Body of pancreas (tissue), 4 donors: ENCODE measurements at regions not wholly inside any gene's neighbourhood (a gene's known extent, or its start where the extent isn't known, plus 50 kb on each side); places are given as distances from the start of the nearest gene placed in this dataset.

ENCODE experiments used
- POLR2A ChIP-seq, 3 donors: fragments of 450-650 bp; IDR thresholded peaks; one replicate each; pipeline ENCODE4 v1.6.1; 2016; ENCODE audit warnings: antibody characterized with exemption in 3 of 3, mild to moderate bottlenecking in 2 of 3
- TF ChIP-seq, protein P1 (sequence below), 7 experiments: fragments of 450-650 bp in 4 of 7; fragments of 200-600 bp in 3 of 7; sonication (generic) in 3 of 7; IDR thresholded peaks; one replicate each; pipeline ENCODE4 v1.5.1; 2016 to 2019; ENCODE audit warnings: antibody characterized with exemption in 7 of 7

DNA sequence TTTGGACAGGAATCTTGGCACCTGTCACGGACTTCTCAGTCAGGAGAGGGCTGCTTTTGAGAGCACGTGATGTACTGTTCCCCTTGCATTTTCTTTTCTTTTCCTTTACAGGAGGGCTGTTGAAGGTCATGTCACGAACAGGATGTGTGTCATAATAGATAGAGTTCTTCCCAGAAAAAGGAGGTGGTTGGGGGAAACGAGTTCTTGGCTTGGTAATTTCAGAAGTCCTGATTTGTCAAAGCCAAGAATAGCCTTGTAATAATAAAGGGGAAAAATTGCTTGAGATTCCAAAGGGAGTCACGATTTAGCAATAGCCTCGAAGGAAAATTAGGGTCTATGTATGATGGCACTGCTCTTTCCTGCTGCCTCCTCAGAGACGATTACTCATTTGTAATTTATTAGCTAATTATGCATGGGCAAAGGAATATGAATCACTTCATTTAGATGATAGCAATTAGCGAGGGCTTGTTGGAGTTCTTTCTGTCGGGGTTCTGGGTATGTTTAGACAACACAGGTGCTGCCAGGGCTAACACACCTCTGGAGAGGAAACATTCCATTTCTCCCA is 277.7 kb upstream of the N4BP1 start:
- TF ChIP-seq POLR2A (IDR thresholded peaks at IDR 0.05), result no peak
- TF ChIP-seq, protein P1, sequence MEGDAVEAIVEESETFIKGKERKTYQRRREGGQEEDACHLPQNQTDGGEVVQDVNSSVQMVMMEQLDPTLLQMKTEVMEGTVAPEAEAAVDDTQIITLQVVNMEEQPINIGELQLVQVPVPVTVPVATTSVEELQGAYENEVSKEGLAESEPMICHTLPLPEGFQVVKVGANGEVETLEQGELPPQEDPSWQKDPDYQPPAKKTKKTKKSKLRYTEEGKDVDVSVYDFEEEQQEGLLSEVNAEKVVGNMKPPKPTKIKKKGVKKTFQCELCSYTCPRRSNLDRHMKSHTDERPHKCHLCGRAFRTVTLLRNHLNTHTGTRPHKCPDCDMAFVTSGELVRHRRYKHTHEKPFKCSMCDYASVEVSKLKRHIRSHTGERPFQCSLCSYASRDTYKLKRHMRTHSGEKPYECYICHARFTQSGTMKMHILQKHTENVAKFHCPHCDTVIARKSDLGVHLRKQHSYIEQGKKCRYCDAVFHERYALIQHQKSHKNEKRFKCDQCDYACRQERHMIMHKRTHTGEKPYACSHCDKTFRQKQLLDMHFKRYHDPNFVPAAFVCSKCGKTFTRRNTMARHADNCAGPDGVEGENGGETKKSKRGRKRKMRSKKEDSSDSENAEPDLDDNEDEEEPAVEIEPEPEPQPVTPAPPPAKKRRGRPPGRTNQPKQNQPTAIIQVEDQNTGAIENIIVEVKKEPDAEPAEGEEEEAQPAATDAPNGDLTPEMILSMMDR (IDR thresholded peaks at IDR 0.05), result no peak
